Vagina (tissue), 2 donors: ENCODE measurements at regions not wholly inside any gene's neighbourhood (a gene's known extent, or its start where the extent isn't known, plus 50 kb on each side); places are given as distances from the start of the nearest gene placed in this dataset.

ENCODE experiments used
- POLR2A ChIP-seq, 2 donors: fragments of 450-650 bp; IDR thresholded peaks; one replicate each; pipeline ENCODE4 v1.6.1; 2017; ENCODE audit warnings: antibody characterized with exemption in 2 of 2, mild to moderate bottlenecking in 2 of 2, moderate library complexity in 2 of 2
- POLR2AphosphoS5 ChIP-seq, 2 donors: sonication (generic); formaldehyde crosslinking; IDR thresholded peaks; one replicate each; pipeline ENCODE4 v1.9.0; 2017; ENCODE audit warnings: antibody characterized with exemption in 2 of 2, mild to moderate bottlenecking in 2 of 2, low read depth in 1 of 2; ENCODE audit not compliant: insufficient read depth in 1 of 2
- TF ChIP-seq, protein P1 (sequence below), 3 experiments: fragments of 450-650 bp in 2 of 3; fragments of 200-600 bp in 1 of 3; sonication (generic) in 1 of 3; IDR thresholded peaks; one replicate each; pipeline ENCODE4 v1.5.1; 2017 to 2019; ENCODE audit warnings: antibody characterized with exemption in 3 of 3, mild to moderate bottlenecking in 2 of 3, moderate library complexity in 2 of 3

- TF ChIP-seq, protein P1, sequence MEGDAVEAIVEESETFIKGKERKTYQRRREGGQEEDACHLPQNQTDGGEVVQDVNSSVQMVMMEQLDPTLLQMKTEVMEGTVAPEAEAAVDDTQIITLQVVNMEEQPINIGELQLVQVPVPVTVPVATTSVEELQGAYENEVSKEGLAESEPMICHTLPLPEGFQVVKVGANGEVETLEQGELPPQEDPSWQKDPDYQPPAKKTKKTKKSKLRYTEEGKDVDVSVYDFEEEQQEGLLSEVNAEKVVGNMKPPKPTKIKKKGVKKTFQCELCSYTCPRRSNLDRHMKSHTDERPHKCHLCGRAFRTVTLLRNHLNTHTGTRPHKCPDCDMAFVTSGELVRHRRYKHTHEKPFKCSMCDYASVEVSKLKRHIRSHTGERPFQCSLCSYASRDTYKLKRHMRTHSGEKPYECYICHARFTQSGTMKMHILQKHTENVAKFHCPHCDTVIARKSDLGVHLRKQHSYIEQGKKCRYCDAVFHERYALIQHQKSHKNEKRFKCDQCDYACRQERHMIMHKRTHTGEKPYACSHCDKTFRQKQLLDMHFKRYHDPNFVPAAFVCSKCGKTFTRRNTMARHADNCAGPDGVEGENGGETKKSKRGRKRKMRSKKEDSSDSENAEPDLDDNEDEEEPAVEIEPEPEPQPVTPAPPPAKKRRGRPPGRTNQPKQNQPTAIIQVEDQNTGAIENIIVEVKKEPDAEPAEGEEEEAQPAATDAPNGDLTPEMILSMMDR (IDR thresholded peaks at IDR 0.05): no peak
- TF ChIP-seq POLR2A (IDR thresholded peaks at IDR 0.05): no peak
- no peak for TF ChIP-seq POLR2AphosphoS5 (IDR thresholded peaks at IDR 0.05; ENCODE audit: insufficient read depth in 1 of 2, low read depth in 1 of 2)
Observed at GRCh38 chr2:15869396-15869795, 71.0 kb upstream of the MYCN start.
